OCI-LY7 (cell line): ENCODE measurements at regions not wholly inside any gene's neighbourhood (a gene's known extent, or its start where the extent isn't known, plus 50 kb on each side); places are given as distances from the start of the nearest gene placed in this dataset.

ENCODE experiments used
- EZH2phosphoT487 ChIP-seq: fragments of 200-600 bp; sonication (generic); IDR thresholded peaks from 2 replicates; pipeline ENCODE4 v1.6.1; 2018; ENCODE audit warnings: low read depth, borderline replicate concordance, mild to moderate bottlenecking, mixed run types, antibody characterized with exemption, low read length, moderate library complexity, mixed read lengths
- TF ChIP-seq, protein P1 (sequence below): fragments of 200-600 bp; sonication (generic); conservative IDR thresholded peaks from 2 replicates; pipeline ENCODE4 v1.5.1; 2014; ENCODE audit warnings: mild to moderate bottlenecking, antibody characterized with exemption, low read length, moderate library complexity, mixed read lengths

DNA sequence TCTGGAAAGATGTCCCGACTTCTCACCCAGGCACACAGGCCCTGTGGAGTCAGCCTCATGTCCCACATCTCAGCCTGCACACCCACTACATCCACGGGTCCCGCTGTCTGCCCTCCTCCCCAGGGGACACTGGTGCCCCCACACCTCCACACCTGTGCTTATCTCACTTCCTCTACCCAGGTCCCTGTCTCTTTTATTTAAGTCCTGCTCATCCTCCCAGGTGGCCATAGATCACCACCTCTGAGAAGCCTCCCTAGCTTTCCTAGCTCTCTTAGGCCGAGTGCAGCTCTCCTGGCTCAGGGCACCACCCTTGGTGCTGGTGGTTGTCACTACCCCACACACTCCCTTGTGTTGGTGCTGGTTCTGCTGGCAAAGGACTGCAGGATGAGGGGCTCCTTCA lies 143.6 kb upstream of the PITX1 start:
- TF ChIP-seq, protein P1, sequence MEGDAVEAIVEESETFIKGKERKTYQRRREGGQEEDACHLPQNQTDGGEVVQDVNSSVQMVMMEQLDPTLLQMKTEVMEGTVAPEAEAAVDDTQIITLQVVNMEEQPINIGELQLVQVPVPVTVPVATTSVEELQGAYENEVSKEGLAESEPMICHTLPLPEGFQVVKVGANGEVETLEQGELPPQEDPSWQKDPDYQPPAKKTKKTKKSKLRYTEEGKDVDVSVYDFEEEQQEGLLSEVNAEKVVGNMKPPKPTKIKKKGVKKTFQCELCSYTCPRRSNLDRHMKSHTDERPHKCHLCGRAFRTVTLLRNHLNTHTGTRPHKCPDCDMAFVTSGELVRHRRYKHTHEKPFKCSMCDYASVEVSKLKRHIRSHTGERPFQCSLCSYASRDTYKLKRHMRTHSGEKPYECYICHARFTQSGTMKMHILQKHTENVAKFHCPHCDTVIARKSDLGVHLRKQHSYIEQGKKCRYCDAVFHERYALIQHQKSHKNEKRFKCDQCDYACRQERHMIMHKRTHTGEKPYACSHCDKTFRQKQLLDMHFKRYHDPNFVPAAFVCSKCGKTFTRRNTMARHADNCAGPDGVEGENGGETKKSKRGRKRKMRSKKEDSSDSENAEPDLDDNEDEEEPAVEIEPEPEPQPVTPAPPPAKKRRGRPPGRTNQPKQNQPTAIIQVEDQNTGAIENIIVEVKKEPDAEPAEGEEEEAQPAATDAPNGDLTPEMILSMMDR, result no peak
- TF ChIP-seq EZH2phosphoT487, result no peak
